ENCODE measurements at regions not wholly inside any gene's neighbourhood (a gene's known extent, or its start where the extent isn't known, plus 50 kb on each side); places are given as distances from the start of the nearest gene placed in this dataset.

GRCh38 chr18:77990131-77990530 is 740.5 kb downstream of the GALR1 start:
- no peak overlapping the region for H2AFZ ChIP-seq (ENCODE audit: low read length)
- TF ChIP-seq NFKBIZ (CRISPR knock-in tag; IDR thresholded peaks at IDR 0.05) (no peak), PHF5A (CRISPR knock-in tag; IDR thresholded peaks at IDR 0.05; ENCODE audit: low read depth, unreplicated experiment) (no peak), ZSCAN25 (CRISPR knock-in tag; IDR thresholded peaks at IDR 0.05) (no peak), HNF1A (IDR thresholded peaks at IDR 0.05; ENCODE audit: low read depth) (no peak), HNF1A (CRISPR knock-in tag; IDR thresholded peaks at IDR 0.05; ENCODE audit: borderline replicate concordance) (no peak), USF2 (IDR thresholded peaks at IDR 0.05; ENCODE audit: low read depth, low read length) (no peak), USF2 (CRISPR knock-in tag; IDR thresholded peaks at IDR 0.05; ENCODE audit: borderline replicate concordance) (no peak), CHD2 (IDR thresholded peaks at IDR 0.05; ENCODE audit: low read depth, low read length) (no peak)
- H3K36me3 ChIP-seq (replicated peaks in 1 of 2; ENCODE audit: control insufficient read depth in 1 of 2, insufficient read depth in 2 of 2, low read length in 2 of 2), result no peaks in the 10 kb centered on the region
- no peak overlapping the region for H3K9ac ChIP-seq (ENCODE audit: insufficient read depth, low read depth, low read length)
- no peaks in the 10 kb centered on the region for H3K79me2 ChIP-seq (ENCODE audit: insufficient read depth, low read length)
- intact Hi-C loops (cut with micrococcal nuclease; ENCODE audit: unreplicated experiment), result no loop called here
- ChIA-PET POLR2A (no interaction called here), CTCF (ENCODE audit: low intra/inter-chr PET ratio, low total read pairs) (no interaction called here)
- H3K27ac ChIP-seq (ENCODE audit: extremely low read length, insufficient read depth, low read length), result no peak overlapping the region
- DNase-seq (ENCODE audit: low spot score), result no peak
- no peak overlapping the region for H3K4me3 ChIP-seq (replicated peaks in 1 of 3; ENCODE audit: insufficient read depth in 1 of 3, low read depth in 2 of 3, low read length in 3 of 3)
- no peaks in the 10 kb centered on the region for H3K9me3 ChIP-seq (ENCODE audit: low read length)
- 22% methylated on average over 10 of the region's 12 CpGs for WGBS (ENCODE audit: low lambda C conversion rate)
- H4K20me1 ChIP-seq (ENCODE audit: insufficient read depth, low read length), result no peaks in the 10 kb centered on the region
- H3K4me1 ChIP-seq (ENCODE audit: insufficient read depth, low read length), result no peaks in the 10 kb centered on the region
- in situ Hi-C loops (cut with HindIII; ENCODE audit: extremely low pct_ligation_motif_present, low pct_unique_long_range_greater_than_20kb), result no loop called here
- BruUV-seq (replicated peaks), result no TSS peak
- peaks cover 0 to 13% of the 10 kb centered on the region in 2 experiments; a peak in 2 of 5 replicates for H3K27me3 ChIP-seq (ENCODE audit: control insufficient read depth in 1 of 2, insufficient read depth in 2 of 2, low read length in 2 of 2)
- no peak for ATAC-seq
- H3K4me2 ChIP-seq (ENCODE audit: low read depth, low read length), result no peak overlapping the region
- FAIRE-seq, result no peak

All from HepG2 (cell line).